ENCODE measurements at regions not wholly inside any gene's neighbourhood (a gene's known extent, or its start where the extent isn't known, plus 50 kb on each side); places are given as distances from the start of the nearest gene placed in this dataset.

DNA sequence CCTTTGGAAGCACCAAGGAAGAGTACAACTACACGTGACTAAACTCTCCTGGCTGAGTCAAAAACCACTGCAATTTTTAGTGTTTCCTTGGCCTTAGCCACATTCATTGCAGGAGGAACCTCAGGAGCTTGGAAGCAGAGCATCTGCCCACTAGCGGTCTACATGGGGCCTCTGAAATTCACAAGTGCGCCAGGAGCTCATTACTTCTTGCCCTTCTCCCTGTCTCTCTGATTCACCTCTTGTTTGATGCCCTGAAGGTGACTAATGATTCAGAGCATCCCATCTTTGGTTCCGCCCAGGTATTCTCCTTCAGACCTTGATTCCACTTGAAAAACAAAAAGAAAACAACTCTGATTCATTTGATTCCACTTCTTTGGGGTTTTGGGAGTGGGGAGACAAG, 201.1 kb upstream of the LPP start:
- Histone ChIP-seq H3K4me3 (replicated peaks in 1 of 3; ENCODE audit: insufficient read depth in 1 of 3, low read depth in 1 of 3, low read length in 3 of 3) (no peak overlapping the region), H2AFZ (ENCODE audit: low read depth, low read length) (no peak overlapping the region), H3K9me1 (replicated peaks; ENCODE audit: control insufficient read depth, extremely low read depth, insufficient read depth, low read length) (no peaks in the 10 kb centered on the region), H3K9ac (replicated peaks; ENCODE audit: extremely low read depth, insufficient read depth, low read length) (no peak overlapping the region), H4K20me1 (replicated peaks; ENCODE audit: control insufficient read depth, extremely low read depth, insufficient read depth, low read length) (no peaks in the 10 kb centered on the region), H3K27ac (ENCODE audit: insufficient read depth, low read depth, low read length) (no peak overlapping the region), H3K4me2 (ENCODE audit: insufficient read depth, low read length) (no peak overlapping the region), H3K4me1 (ENCODE audit: control insufficient read depth, extremely low read depth, insufficient read depth, low read length) (no peaks in the 10 kb centered on the region), H3K27me3 (ENCODE audit: control insufficient read depth in 2 of 2, insufficient read depth in 2 of 2, low read length in 2 of 2) (peaks cover 2 to 12% of the 10 kb centered on the region in 2 experiments), H3K36me3 (ENCODE audit: control insufficient read depth in 2 of 2, extremely low read depth in 1 of 2, insufficient read depth in 2 of 2, low read length in 2 of 2) (no peaks in the 10 kb centered on the region), H3K9me3 (replicated peaks; ENCODE audit: control insufficient read depth, insufficient read depth, low read length) (no peaks in the 10 kb centered on the region), H3K79me2 (ENCODE audit: control insufficient read depth, insufficient read depth, low read length) (no peaks in the 10 kb centered on the region)
- dilution Hi-C loops (cut with MboI; ENCODE audit: extremely low pct_ligation_motif_present, low sequenced_read_pairs) (no loop called here), intact Hi-C loops (cut with micrococcal nuclease) (no loop called here)
- CTCF ChIA-PET: interaction anchor here (1.0 kb wide), 1 partner anchor 213 kb away, joined by 3 read pairs; no protein-coding TSS in a partner anchor
- DNase-seq (ENCODE audit: low read depth, low spot score) (no peak), FAIRE-seq (no peak)
- BruUV-seq (replicated peaks): no TSS peak
- TF ChIP-seq POLR2AphosphoS5 (IDR thresholded peaks at IDR 0.05; ENCODE audit: insufficient read depth, low read depth, low read length) (no peak), MYC (IDR thresholded peaks at IDR 0.05; ENCODE audit: low read depth, low read length) (no peak), POLR2A (IDR thresholded peaks at IDR 0.05; ENCODE audit: low read depth, low read length) (no peak), FOS (IDR thresholded peaks at IDR 0.05; ENCODE audit: borderline replicate concordance, insufficient read depth, low read length) (no peak), JUN (IDR thresholded peaks at IDR 0.05; ENCODE audit: borderline replicate concordance, insufficient read depth, insufficient read length, low read depth) (no peak), GATA2 (IDR thresholded peaks at IDR 0.05; ENCODE audit: insufficient read depth, insufficient read length, low read depth, low read length) (no peak), EZH2 (IDR thresholded peaks at IDR 0.05; ENCODE audit: borderline replicate concordance, low read depth, low read length, severe bottlenecking) (no peak)
- TF ChIP-seq, protein P1, sequence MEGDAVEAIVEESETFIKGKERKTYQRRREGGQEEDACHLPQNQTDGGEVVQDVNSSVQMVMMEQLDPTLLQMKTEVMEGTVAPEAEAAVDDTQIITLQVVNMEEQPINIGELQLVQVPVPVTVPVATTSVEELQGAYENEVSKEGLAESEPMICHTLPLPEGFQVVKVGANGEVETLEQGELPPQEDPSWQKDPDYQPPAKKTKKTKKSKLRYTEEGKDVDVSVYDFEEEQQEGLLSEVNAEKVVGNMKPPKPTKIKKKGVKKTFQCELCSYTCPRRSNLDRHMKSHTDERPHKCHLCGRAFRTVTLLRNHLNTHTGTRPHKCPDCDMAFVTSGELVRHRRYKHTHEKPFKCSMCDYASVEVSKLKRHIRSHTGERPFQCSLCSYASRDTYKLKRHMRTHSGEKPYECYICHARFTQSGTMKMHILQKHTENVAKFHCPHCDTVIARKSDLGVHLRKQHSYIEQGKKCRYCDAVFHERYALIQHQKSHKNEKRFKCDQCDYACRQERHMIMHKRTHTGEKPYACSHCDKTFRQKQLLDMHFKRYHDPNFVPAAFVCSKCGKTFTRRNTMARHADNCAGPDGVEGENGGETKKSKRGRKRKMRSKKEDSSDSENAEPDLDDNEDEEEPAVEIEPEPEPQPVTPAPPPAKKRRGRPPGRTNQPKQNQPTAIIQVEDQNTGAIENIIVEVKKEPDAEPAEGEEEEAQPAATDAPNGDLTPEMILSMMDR (IDR thresholded peaks at IDR 0.05; ENCODE audit: extremely low read depth in 1 of 2, insufficient read depth in 1 of 2, low read depth in 1 of 2, low read length in 2 of 2): no peak
- TF ChIP-seq, protein P2, sequence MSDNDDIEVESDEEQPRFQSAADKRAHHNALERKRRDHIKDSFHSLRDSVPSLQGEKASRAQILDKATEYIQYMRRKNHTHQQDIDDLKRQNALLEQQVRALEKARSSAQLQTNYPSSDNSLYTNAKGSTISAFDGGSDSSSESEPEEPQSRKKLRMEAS (IDR thresholded peaks at IDR 0.05; ENCODE audit: insufficient read depth, insufficient read length): no peak
- POLR2A ChIA-PET: no interaction called here
